HG02981 (cell line): ENCODE measurements at regions not wholly inside any gene's neighbourhood (a gene's known extent, or its start where the extent isn't known, plus 50 kb on each side); places are given as distances from the start of the nearest gene placed in this dataset.

Source experiments
- ATAC-seq: cut with Tn5 transposase; IDR thresholded peaks from one replicate; pipeline ENCODE4 v1.9.1; 2021; ENCODE audit warnings: mild to moderate bottlenecking, moderate library complexity; ENCODE audit not compliant: unreplicated experiment

GRCh38 chr5:115072266-115073064 is 97.2 kb downstream of the TRIM36 start:
- no peak for ATAC-seq

DNA sequence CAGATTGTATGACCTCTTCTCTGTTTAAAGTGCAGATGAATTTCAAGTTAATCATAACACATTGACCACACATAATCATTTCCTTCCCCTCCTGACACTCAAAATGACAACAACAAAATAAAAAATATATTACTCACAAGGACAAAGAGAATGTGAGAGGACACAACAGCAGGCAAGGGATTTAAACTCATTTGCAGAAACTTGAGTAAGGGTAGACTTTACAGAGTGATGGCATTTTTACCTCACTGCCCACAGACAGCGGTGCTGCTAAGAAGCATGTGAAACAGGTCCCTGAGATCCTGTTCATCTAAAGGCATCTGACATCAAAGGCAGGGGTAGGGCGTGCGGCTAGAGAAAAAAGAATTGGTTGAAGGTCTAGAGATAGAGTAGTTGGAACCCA is 99.0 kb downstream of the TRIM36 start:
- ATAC-seq, result no peak

- peak; percentile 28 for ATAC-seq
Observed at GRCh38 chr5:115069087-115069968, 100.4 kb downstream of the TRIM36 start.

DNA sequence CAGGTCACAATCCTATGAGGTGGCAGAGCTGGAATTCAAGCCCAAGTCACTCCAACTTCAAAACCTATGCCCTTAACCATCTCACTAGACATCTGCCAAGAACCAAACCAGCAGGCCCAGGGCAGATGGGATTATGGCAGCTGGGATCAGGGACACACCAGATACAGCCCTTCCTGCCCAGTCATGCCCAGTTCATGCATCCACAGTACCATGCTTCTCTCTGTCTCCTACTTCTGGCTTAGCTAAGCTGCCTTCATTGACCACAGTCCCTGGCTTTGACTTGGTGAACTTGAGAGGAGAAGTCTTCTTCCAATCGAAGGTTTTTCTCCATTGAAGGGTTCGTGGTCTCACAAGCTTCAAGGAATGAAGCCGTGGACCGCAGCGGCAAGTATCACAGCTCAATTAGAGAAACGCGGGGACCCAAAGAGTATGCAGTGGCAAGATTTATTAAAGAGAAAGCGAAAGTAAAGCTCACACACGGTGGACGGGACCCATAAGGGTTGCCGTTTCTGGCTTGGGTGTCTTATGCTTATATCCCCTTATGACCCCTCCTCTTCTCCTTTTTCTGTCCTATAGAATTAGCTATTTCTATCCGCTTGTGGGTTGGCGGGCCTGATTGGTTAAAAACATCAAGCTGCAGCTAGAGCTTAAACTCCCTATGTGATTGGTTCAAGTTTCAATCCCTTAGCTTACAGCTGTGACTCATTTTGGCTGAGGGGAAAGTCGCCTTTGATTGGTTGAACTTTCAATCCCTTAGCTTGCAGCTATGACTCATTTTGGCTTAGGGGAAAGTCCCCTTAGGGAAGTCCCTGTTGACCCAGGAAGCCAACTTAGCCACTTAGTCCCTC is 101.2 kb downstream of the TRIM36 start:
- ATAC-seq, result peak; percentile 66

- ATAC-seq, result no peak
Observed at GRCh38 chr5:115064380-115064779, 105.3 kb downstream of the TRIM36 start.

DNA sequence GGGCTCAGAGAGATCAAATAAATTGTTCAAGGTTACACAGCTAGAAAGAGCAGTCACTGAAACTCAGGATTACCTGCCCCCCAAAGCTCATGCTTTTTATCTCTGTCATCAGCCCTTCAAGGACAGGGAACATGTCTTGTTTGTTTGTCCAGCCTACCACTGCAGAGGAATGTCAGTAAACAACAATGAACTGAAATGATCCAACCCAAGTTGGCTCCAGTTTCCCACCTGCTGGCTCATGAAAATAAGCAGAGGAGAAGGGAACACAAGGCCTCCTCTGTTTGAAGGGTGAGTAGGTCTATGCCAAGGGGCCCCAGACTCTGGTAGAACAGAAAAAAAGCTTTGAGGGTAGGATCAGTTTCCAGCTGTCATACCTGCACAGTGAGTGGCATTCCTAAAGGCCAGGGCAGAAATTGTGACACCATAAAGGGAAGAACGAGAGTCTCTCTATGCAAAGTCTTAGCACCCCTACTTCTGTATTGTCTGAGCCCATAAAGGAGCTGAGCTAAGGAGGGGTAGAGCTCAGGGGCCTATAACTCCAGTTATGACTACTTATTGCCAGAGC is 115.2 kb downstream of the TRIM36 start:
- ATAC-seq, result no peak

GRCh38 chr5:115052948-115053347 is 116.8 kb downstream of the TRIM36 start:
- ATAC-seq, result no peak

DNA sequence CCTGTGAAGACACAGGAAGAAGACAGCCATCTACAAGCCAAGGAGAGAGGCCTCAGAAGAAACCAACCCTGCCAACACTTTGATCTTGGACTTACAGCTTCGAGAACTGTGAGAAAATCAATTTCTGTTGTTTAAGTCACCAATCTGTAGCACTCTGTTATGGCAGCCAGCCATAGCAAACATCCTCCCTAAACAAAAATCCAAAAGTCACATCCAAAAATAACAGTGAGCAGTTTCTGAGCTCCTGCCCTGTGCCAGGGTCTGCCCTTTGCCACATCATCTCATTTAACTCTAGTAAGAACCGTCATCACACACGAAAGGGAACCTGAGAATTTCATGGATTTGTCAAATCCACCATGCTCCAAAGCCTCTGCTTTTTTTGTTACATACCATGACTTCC is 118.8 kb downstream of the TRIM36 start:
- ATAC-seq, result no peak

DNA sequence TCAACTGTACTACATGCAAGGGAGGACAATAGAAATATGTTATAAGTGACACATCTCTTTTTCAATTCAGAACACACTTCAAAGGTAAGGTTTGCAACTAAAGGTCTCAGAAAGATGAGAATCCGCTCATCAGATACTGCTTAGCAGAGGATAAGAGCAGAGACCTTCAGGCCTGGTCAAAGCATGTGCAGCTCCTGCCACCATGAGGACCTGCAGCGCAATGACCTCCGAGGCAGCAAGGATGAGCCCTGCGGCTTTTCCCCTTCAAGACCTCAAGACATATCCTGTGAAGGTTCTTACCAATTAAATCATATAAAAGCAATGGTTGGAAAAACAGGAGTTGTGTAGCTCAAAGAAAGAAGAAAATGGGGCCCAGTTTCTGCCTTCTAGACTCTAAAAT is 135.8 kb downstream of the TRIM36 start:
- ATAC-seq, result no peak

- no peak for ATAC-seq
Observed at GRCh38 chr5:115028557-115028956, 141.2 kb downstream of the TRIM36 start.

DNA sequence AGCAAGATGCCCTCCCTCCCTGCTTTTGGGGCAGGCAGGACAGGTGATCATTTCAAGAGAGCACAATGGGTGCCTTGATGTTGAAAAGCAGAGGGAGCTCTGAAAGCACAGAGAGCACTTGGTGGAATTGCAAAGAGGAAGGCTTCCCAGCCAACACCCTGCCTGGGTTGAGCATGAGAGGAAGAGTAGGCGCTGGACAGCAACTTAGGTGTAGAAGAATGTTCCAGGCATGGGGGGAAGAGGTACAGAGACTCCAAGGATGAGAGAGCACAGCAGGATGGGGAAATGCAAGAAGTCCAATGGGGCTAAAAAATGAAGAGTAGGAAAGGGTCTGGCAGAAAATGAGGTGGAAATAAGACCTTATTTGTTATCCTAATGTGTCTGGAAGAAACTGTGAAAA is 144.8 kb downstream of the TRIM36 start:
- no peak for ATAC-seq

GRCh38 chr5:115022303-115022702 is 147.4 kb downstream of the TRIM36 start:
- no peak for ATAC-seq

DNA sequence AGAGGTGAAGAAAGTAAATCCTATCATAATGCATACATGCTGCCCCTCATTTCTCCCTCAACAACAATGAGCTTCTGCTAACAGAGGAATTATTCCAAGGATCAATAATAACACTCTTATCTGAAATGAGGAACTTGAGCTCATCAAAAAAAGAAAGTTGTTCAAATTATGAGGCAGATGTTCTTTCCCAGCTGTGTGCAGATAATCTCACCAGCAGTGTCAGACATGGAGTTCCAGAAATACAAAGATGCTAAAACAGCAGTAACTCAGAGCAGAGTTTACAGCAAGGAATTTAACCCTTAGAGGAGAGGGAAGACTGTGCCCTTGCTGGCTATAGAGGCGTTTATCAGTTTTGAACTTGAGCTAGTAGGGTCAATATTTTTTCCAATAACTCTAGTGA is 153.1 kb downstream of the TRIM36 start:
- no peak for ATAC-seq

GRCh38 chr5:114999176-114999575 is 170.5 kb downstream of the TRIM36 start:
- no peak for ATAC-seq

DNA sequence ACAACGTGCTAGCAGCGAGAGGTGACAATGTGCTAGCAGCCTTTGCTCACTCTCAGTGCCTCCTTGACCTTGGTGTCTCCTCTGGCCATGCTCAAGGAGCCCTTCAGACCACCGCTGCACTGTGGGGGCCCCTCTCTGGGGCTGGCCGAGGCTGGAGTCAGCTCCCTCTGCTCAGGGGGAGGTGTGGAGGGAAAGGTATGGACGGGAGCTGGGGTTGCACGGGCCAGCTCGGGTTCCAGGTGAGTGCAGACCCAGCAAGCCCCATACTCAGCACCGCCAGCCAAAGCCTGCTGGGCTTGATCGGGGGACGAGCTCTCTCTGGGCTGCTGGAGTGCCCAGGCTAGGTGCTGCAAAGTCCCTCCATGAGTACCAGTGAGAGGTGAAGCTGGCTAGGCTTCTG is 180.2 kb downstream of the TRIM36 start:
- no peak for ATAC-seq

DNA sequence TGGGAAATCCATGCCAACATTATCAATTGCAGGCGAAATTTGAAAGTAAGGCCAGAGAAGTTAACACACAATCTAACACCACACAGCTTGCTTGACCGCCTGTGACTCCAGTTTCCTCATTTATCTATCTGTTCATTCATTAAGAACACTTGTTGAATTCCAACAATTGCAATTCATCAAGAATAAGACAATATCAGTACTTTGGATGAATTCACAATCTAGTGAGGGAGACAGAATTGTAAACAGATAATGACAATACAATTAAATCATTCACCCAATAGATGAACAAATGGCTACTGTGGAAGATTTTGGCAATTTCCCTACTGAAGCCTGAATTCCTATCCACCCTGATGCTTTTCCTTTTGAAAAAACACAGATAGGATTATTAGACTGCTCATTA is 181.6 kb downstream of the TRIM36 start:
- no peak for ATAC-seq

- ATAC-seq, result no peak
Observed at GRCh38 chr5:114984796-114985195, 184.9 kb downstream of the TRIM36 start.

DNA sequence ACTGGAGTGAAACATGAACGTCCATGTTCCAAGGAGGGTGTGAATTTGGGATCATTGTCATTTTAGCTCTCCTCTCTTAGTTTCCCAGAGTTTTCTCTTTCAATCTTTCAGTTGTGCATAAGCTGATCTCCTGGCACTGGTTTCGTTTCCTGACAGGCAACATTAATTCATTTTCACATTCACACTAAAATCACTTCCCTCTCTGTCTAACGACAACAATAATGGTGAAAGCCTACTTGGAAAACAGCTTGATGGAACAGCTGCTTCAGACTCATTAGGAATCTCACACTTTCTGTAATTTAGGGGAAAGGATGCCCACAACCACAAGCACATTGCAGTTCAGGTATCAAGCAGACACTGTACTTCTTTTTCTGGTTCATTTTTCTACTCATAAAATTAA is 188.6 kb downstream of the TRIM36 start:
- ATAC-seq, result no peak

DNA sequence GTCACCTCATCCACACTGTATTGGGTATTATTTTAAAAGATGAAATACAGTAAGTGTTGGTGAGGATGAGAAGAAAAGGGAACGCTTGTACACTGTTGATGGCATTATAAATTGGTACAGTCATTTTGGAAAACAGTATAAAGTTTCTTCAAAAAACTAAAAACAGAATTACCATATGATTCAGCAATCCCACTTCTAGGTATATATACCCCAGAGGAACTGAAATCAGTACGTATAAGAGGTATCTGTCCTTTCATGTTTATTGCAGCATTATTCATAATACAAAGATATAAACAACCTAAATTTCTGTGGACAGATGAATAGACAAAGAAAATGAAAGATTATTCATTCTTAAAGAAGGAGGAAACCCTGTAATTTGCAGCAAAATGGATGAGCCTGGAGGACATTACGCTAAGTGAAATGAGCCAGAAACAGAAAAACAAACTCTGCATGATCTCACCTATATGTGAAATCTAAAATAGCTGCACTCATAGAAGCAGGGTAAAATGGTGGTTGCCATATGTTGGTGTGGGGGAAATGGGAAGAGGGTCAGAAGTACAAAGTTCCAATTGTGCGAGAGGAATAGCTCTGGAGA is 191.6 kb downstream of the TRIM36 start:
- no peak for ATAC-seq

GRCh38 chr5:114969482-114969881 is 200.2 kb downstream of the TRIM36 start:
- no peak for ATAC-seq
